OCI-LY3 (cell line): ENCODE measurements at regions not wholly inside any gene's neighbourhood (a gene's known extent, or its start where the extent isn't known, plus 50 kb on each side); places are given as distances from the start of the nearest gene placed in this dataset.

Source experiments
- EZH2phosphoT487 ChIP-seq: fragments of 200-600 bp; shearing (Covaris generic); IDR thresholded peaks from 2 replicates; pipeline ENCODE4 v1.6.1; 2018; ENCODE audit warnings: antibody characterized with exemption, mixed run types, low read depth
- TF ChIP-seq, protein P1 (sequence below): fragments of 200-600, 300-600 bp; sonication (generic); IDR thresholded peaks from 2 replicates; pipeline ENCODE4 v1.5.1; 2014; ENCODE audit warnings: antibody characterized with exemption, low read length, low read depth

DNA sequence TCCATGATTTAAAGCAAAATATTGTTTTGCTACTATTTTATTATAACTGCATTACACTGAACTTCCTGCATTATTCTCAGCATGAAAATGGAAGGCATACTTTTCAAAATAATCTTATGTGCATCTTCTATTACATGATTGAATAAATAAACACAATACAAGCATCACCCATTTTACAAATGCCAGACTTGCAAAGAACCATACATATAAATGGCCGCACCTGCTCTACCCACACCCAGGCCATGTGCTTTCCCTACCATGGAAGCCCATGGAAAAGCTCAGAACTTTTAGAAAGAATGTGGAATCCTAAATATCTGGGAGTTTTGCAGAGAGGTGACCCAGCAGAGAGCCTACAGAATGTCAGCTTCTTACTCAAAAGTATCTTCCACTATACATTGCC, 127.2 kb downstream of the SHOX2 start:
- TF ChIP-seq, protein P1, sequence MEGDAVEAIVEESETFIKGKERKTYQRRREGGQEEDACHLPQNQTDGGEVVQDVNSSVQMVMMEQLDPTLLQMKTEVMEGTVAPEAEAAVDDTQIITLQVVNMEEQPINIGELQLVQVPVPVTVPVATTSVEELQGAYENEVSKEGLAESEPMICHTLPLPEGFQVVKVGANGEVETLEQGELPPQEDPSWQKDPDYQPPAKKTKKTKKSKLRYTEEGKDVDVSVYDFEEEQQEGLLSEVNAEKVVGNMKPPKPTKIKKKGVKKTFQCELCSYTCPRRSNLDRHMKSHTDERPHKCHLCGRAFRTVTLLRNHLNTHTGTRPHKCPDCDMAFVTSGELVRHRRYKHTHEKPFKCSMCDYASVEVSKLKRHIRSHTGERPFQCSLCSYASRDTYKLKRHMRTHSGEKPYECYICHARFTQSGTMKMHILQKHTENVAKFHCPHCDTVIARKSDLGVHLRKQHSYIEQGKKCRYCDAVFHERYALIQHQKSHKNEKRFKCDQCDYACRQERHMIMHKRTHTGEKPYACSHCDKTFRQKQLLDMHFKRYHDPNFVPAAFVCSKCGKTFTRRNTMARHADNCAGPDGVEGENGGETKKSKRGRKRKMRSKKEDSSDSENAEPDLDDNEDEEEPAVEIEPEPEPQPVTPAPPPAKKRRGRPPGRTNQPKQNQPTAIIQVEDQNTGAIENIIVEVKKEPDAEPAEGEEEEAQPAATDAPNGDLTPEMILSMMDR = no peak
- TF ChIP-seq EZH2phosphoT487 = no peak
